ENCODE measurements at regions not wholly inside any gene's neighbourhood (a gene's known extent, or its start where the extent isn't known, plus 50 kb on each side); places are given as distances from the start of the nearest gene placed in this dataset.
"Not testable (repeated sequence)": the region's sequence is repeated elsewhere in the genome, so short reads cannot be mapped to it uniquely, and the experiment has no call there.

GRCh38 chr17:21572148-21572547 is 120.2 kb upstream of the KCNJ18 start:
- not testable (repeated sequence) for TF ChIP-seq CTCF (conservative IDR thresholded peaks at IDR 0.05); ZFX (IDR thresholded peaks at IDR 0.05)
